Tibial nerve (tissue), 4 donors: ENCODE measurements at regions not wholly inside any gene's neighbourhood (a gene's known extent, or its start where the extent isn't known, plus 50 kb on each side); places are given as distances from the start of the nearest gene placed in this dataset.
"Not testable (repeated sequence)": the region's sequence is repeated elsewhere in the genome, so short reads cannot be mapped to it uniquely, and the experiment has no call there.

Source experiments
- DNase-seq, 2 donors: peaks; one replicate each; pipeline ENCODE4 v3.0.0-alpha.2; 2019; ENCODE audit warnings: low spot score in 2 of 2
- H3K27ac ChIP-seq, 4 donors: fragments of 200-600 bp; sonication (generic) in 3 of 4; one replicate each; pipeline ENCODE4 v1.5.1; 2017 to 2019; ENCODE audit warnings: mild to moderate bottlenecking in 1 of 4
- H3K27me3 ChIP-seq, 2 donors: fragments of 200-600 bp; sonication (generic) in 1 of 2; one replicate each; pipeline versions ENCODE4 v1.5.1 to v1.6.0; 2017 to 2019
- H3K36me3 ChIP-seq, 3 donors: fragments of 200-600 bp; sonication (generic); one replicate each; pipeline ENCODE4 v1.5.1; 2018 to 2019
- H3K4me1 ChIP-seq, 4 donors: fragments of 200-600 bp; sonication (generic) in 3 of 4; one replicate each; pipeline ENCODE4 v1.5.1; 2017 to 2019
- H3K4me3 ChIP-seq, 4 donors: fragments of 200-600 bp; sonication (generic) in 3 of 4; one replicate each; pipeline ENCODE4 v1.5.1; 2017 to 2019; ENCODE audit warnings: mild to moderate bottlenecking in 1 of 4, moderate library complexity in 1 of 4
- H3K9me3 ChIP-seq, 4 donors: fragments of 200-600 bp; sonication (generic) in 3 of 4; one replicate each; pipeline ENCODE4 v1.5.1; 2017 to 2019
- CTCF ChIP-seq, 5 experiments: fragments of 200-600 bp in 3 of 5; fragments of 450-650 bp in 2 of 5; sonication (generic) in 3 of 5; IDR thresholded peaks; one replicate each; pipeline ENCODE4 v1.5.1; 2016 to 2019; ENCODE audit warnings: antibody characterized with exemption in 5 of 5, mild to moderate bottlenecking in 3 of 5, moderate library complexity in 2 of 5
- EP300 ChIP-seq, 2 donors: sonication (generic); formaldehyde crosslinking; IDR thresholded peaks; one replicate each; pipeline ENCODE4 v1.6.1; 2017; ENCODE audit warnings: antibody characterized with exemption in 2 of 2, mild to moderate bottlenecking in 1 of 2
- POLR2A ChIP-seq, 2 donors: fragments of 450-650 bp; IDR thresholded peaks; one replicate each; pipeline ENCODE4 v1.6.1; 2017; ENCODE audit warnings: antibody characterized with exemption in 2 of 2, mild to moderate bottlenecking in 2 of 2, moderate library complexity in 2 of 2
- WGBS, 2 donors: methylation state at CpG; one replicate each; pipeline ENCODE4 v1.1.5; 2018; 5-methylcytosine and 5-hydroxymethylcytosine counted together

- H3K27me3 ChIP-seq, result no peaks in the 10 kb centered on the region
- no peaks in the 10 kb centered on the region for H3K4me1 ChIP-seq
- H3K36me3 ChIP-seq, result no peaks in the 10 kb centered on the region
- WGBS, 2 donors, result 83 to 84% methylated on average over 2 of the region's 2 CpGs
- no peak overlapping the region for H3K4me3 ChIP-seq
- DNase-seq, result no peak
- H3K9me3 ChIP-seq, result no peaks in the 10 kb centered on the region
- no peak overlapping the region for H3K27ac ChIP-seq
- no peak for TF ChIP-seq POLR2A (IDR thresholded peaks at IDR 0.05)
- no peak for TF ChIP-seq EP300 (IDR thresholded peaks at IDR 0.05)
- no peak for TF ChIP-seq CTCF (IDR thresholded peaks at IDR 0.05)
These were observed 140.7 kb downstream of the SREK1 start for GRCh38 chr5:66284588-66285342.

- Histone ChIP-seq H3K4me1 (no peaks in the 10 kb centered on the region), H3K4me3 (no peak overlapping the region), H3K9me3 (no peaks in the 10 kb centered on the region), H3K27me3 (no peaks in the 10 kb centered on the region), H3K27ac (no peak overlapping the region), H3K36me3 (no peaks in the 10 kb centered on the region)
- DNase-seq, result no peak
- TF ChIP-seq CTCF (IDR thresholded peaks at IDR 0.05) (no peak), POLR2A (IDR thresholded peaks at IDR 0.05) (no peak), EP300 (IDR thresholded peaks at IDR 0.05) (no peak)
- 93 to 94% methylated on average over 3 of the region's 3 CpGs for WGBS, 2 donors
These were observed 141.3 kb downstream of the SREK1 start for GRCh38 chr5:66285343-66285922.

- Histone ChIP-seq H3K36me3 (no peaks in the 10 kb centered on the region), H3K27ac (no peak overlapping the region), H3K4me3 (no peak overlapping the region), H3K9me3 (no peaks in the 10 kb centered on the region), H3K27me3 (no peaks in the 10 kb centered on the region), H3K4me1 (no peaks in the 10 kb centered on the region)
- no peak for DNase-seq
- no peak for TF ChIP-seq CTCF (IDR thresholded peaks at IDR 0.05)
- 96 to 97% methylated on average over 1 of the region's 1 CpG for WGBS, 2 donors
These were observed 147.7 kb downstream of the SREK1 start for GRCh38 chr5:66291771-66292170.

- not testable (repeated sequence) for H3K4me3 ChIP-seq, H3K4me1 ChIP-seq, DNase-seq, H3K9me3 ChIP-seq, H3K27me3 ChIP-seq, H3K27ac ChIP-seq, H3K36me3 ChIP-seq
- WGBS, 2 donors, result 92 to 95% methylated on average over 7 to 10 of the region's 10 CpGs
These were observed 149.8 kb downstream of the SREK1 start for GRCh38 chr5:66293851-66294250.

- Histone ChIP-seq H3K4me3 (no peak overlapping the region), H3K27ac (no peak overlapping the region), H3K4me1 (no peaks in the 10 kb centered on the region), H3K36me3 (no peaks in the 10 kb centered on the region), H3K9me3 (no peaks in the 10 kb centered on the region), H3K27me3 (no peaks in the 10 kb centered on the region)
- 87 to 88% methylated on average over 2 of the region's 2 CpGs for WGBS, 2 donors
- TF ChIP-seq EP300 (IDR thresholded peaks at IDR 0.05) (no peak), POLR2A (IDR thresholded peaks at IDR 0.05) (no peak), CTCF (IDR thresholded peaks at IDR 0.05) (no peak)
- DNase-seq, result no peak
These were observed 155.4 kb downstream of the SREK1 start for GRCh38 chr5:66299463-66299862.
